Fibroblast of lung (primary cell): ENCODE measurements at regions not wholly inside any gene's neighbourhood (a gene's known extent, or its start where the extent isn't known, plus 50 kb on each side); places are given as distances from the start of the nearest gene placed in this dataset.

Experiments
- DNase-seq, 2 donors: peaks; one replicate each; pipeline versions ENCODE4 v3.0.0 to v3.0.0-alpha.2; 2010; ENCODE audit warnings: low read depth in 2 of 2
- H2AFZ ChIP-seq: 2 replicates; pipeline ENCODE4 v1.5.1; 2012; ENCODE audit warnings: low read length, control low read depth, inconsistent platforms
- H3K27ac ChIP-seq: 2 replicates; pipeline ENCODE4 v1.5.1; 2011; ENCODE audit warnings: low read length, control low read depth; ENCODE audit not compliant: insufficient read depth
- H3K27me3 ChIP-seq: 2 replicates; pipeline ENCODE4 v1.5.1; 2011; ENCODE audit warnings: mild to moderate bottlenecking, low read length; ENCODE audit not compliant: control insufficient read depth, insufficient read depth
- H3K36me3 ChIP-seq: 2 replicates; pipeline ENCODE4 v1.5.1; 2011; ENCODE audit warnings: low read length; ENCODE audit not compliant: control insufficient read depth, insufficient read depth
- H3K4me1 ChIP-seq: 2 replicates; pipeline ENCODE4 v1.5.1; 2011; ENCODE audit warnings: low read length; ENCODE audit not compliant: control insufficient read depth, insufficient read depth; ENCODE audit errors: extremely low read depth
- H3K4me2 ChIP-seq: 2 replicates; pipeline ENCODE4 v1.5.1; 2011; ENCODE audit warnings: low read length, control low read depth; ENCODE audit not compliant: insufficient read depth; ENCODE audit errors: extremely low read depth
- H3K4me3 ChIP-seq, 4 experiments: fragments of 200-600 bp in 1 of 4; sonication (generic) in 1 of 4; replicated peaks in 1 of 4; 2 replicates each; pipeline ENCODE4 v1.5.1; 2011 to 2016; ENCODE audit warnings: low read length in 4 of 4, low read depth in 3 of 4, mild to moderate bottlenecking in 3 of 4, control low read depth in 2 of 4, inconsistent platforms in 1 of 4, mixed read lengths in 1 of 4; ENCODE audit not compliant: insufficient read depth in 1 of 4; ENCODE audit errors: control extremely low read depth in 1 of 4
- H3K79me2 ChIP-seq: 2 replicates; pipeline ENCODE4 v1.5.1; 2012; ENCODE audit warnings: mild to moderate bottlenecking, low read length, inconsistent platforms; ENCODE audit not compliant: control insufficient read depth, insufficient read depth
- H3K9ac ChIP-seq: 2 replicates; pipeline ENCODE4 v1.5.1; 2011; ENCODE audit warnings: mild to moderate bottlenecking, low read length, control low read depth; ENCODE audit not compliant: insufficient read depth
- H3K9me3 ChIP-seq: 2 replicates; pipeline ENCODE4 v1.5.1; 2012; ENCODE audit warnings: low read depth, low read length; ENCODE audit not compliant: control insufficient read depth, insufficient read depth
- H4K20me1 ChIP-seq: 2 replicates; pipeline ENCODE4 v1.5.1; 2011; ENCODE audit warnings: low read length; ENCODE audit not compliant: control insufficient read depth, insufficient read depth; ENCODE audit errors: extremely low read depth
- CTCF ChIP-seq, 2 donors: IDR thresholded peaks in 1 of 2; conservative IDR thresholded peaks in 1 of 2; 1 replicate in 1 of 2; 2 replicates in 1 of 2; pipeline ENCODE4 v1.5.1; 2011 to 2012; ENCODE audit warnings: low read length in 2 of 2, control low read depth in 1 of 2, inconsistent platforms in 1 of 2, low read depth in 1 of 2, mild to moderate bottlenecking in 1 of 2
- EZH2 ChIP-seq: IDR thresholded peaks from 2 replicates; pipeline ENCODE4 v1.5.1; 2012; ENCODE audit warnings: low read length, control low read depth, mild to moderate bottlenecking; ENCODE audit errors: missing control alignments

- no peak for TF ChIP-seq EZH2
- no peak for TF ChIP-seq CTCF (conservative IDR thresholded peaks at IDR 0.05 in 1 of 2, IDR thresholded peaks at IDR 0.05 in 1 of 2; ENCODE audit: low read depth in 1 of 2, low read length in 2 of 2)
- no peaks in the 10 kb centered on the region for H4K20me1 ChIP-seq
- no peak overlapping the region for H3K9ac ChIP-seq
- no peak overlapping the region for H2AFZ ChIP-seq
- no peak overlapping the region for H3K4me3 ChIP-seq
- H3K9me3 ChIP-seq = no peaks in the 10 kb centered on the region
- no peaks in the 10 kb centered on the region for H3K79me2 ChIP-seq
- H3K36me3 ChIP-seq = no peaks in the 10 kb centered on the region
- no peak overlapping the region for H3K4me2 ChIP-seq
- no peak overlapping the region for H3K27ac ChIP-seq
- H3K27me3 ChIP-seq = no peaks in the 10 kb centered on the region
- H3K4me1 ChIP-seq = peaks cover 7% of the 10 kb centered on the region
- DNase-seq = peak in 1 of 2 donors; percentile 63
These were observed 195.9 kb downstream of the SNX19 start for GRCh38 chr11:130720232-130721022.

- DNase-seq = no peak
These were observed 195.1 kb downstream of the SNX19 start for GRCh38 chr11:130721023-130721681.

More at GRCh38 chr11:130721023-130721681, 195.1 kb downstream of the SNX19 start:
- Histone ChIP-seq H3K4me1 (peaks cover 10% of the 10 kb centered on the region), H3K4me2 (no peak overlapping the region), H3K27me3 (no peaks in the 10 kb centered on the region), H3K9ac (no peak overlapping the region), H2AFZ (no peak overlapping the region), H3K36me3 (no peaks in the 10 kb centered on the region), H3K79me2 (no peaks in the 10 kb centered on the region), H3K4me3 (no peak overlapping the region), H3K27ac (no peak overlapping the region), H4K20me1 (no peaks in the 10 kb centered on the region), H3K9me3 (no peaks in the 10 kb centered on the region)
- TF ChIP-seq EZH2 = no peak
- no peak for TF ChIP-seq CTCF (conservative IDR thresholded peaks at IDR 0.05 in 1 of 2, IDR thresholded peaks at IDR 0.05 in 1 of 2; ENCODE audit: low read depth in 1 of 2, low read length in 2 of 2)
